ENCODE measurements at regions not wholly inside any gene's neighbourhood (a gene's known extent, or its start where the extent isn't known, plus 50 kb on each side); places are given as distances from the start of the nearest gene placed in this dataset.
"Not testable (repeated sequence)": the region's sequence is repeated elsewhere in the genome, so short reads cannot be mapped to it uniquely, and the experiment has no call there.

GRCh38 chr14:105980224-105980623 is 453.8 kb downstream of the TMEM121 start (continued):
- TF ChIP-seq KDM4A (IDR thresholded peaks at IDR 0.05; ENCODE audit: low read depth, low read length, severe bottlenecking) (no peak), TCF12 (IDR thresholded peaks at IDR 0.05; ENCODE audit: low read depth, low read length) (no peak), RFX5 (IDR thresholded peaks at IDR 0.05; ENCODE audit: borderline replicate concordance, low read depth, low read length) (no peak), CBX5 (IDR thresholded peaks at IDR 0.05; ENCODE audit: low read depth, low read length) (no peak)

- H4K91ac ChIP-seq (replicated peaks; ENCODE audit: insufficient read length, low read length); H3K56ac ChIP-seq (replicated peaks; ENCODE audit: insufficient read length, low read depth, low read length); H3K79me2 ChIP-seq (ENCODE audit: control insufficient read depth in 1 of 2, insufficient read depth in 2 of 2, low read length in 2 of 2); H4K20me1 ChIP-seq (replicated peaks in 1 of 2; ENCODE audit: control insufficient read depth in 1 of 2, insufficient read depth in 2 of 2, low read length in 2 of 2); H3K4me3 ChIP-seq (ENCODE audit: extremely low read depth in 1 of 4, insufficient read depth in 2 of 4, low read depth in 3 of 4, low read length in 4 of 4); H3K4me1 ChIP-seq (replicated peaks in 1 of 4; ENCODE audit: control insufficient read depth in 3 of 4, insufficient read depth in 4 of 4, low read length in 3 of 4); DNase-seq (ENCODE audit: low read depth in 1 of 2, low spot score in 2 of 2); H2BK120ac ChIP-seq (replicated peaks; ENCODE audit: low read depth, low read length); H2BK20ac ChIP-seq (ENCODE audit: low read length); H4K8ac ChIP-seq (ENCODE audit: extremely low read depth, insufficient read depth, low read length); H3K27me3 ChIP-seq (replicated peaks in 1 of 4; ENCODE audit: control insufficient read depth in 3 of 4, extremely low read depth in 1 of 4, insufficient read depth in 3 of 4, low read length in 3 of 4); H3K4me2 ChIP-seq (ENCODE audit: insufficient read depth in 1 of 2, low read depth in 2 of 2, low read length in 2 of 2); H3K23ac ChIP-seq (ENCODE audit: insufficient read length); H3K23me2 ChIP-seq (ENCODE audit: low read depth, low read length); H3K14ac ChIP-seq (ENCODE audit: insufficient read length); H2AK5ac ChIP-seq (ENCODE audit: low read depth, low read length); H3K36me3 ChIP-seq (ENCODE audit: control insufficient read depth in 2 of 4, insufficient read depth in 4 of 4, low read length in 3 of 4); H2AFZ ChIP-seq (ENCODE audit: low read length); H3K79me1 ChIP-seq (ENCODE audit: low read depth, low read length); H3K18ac ChIP-seq (ENCODE audit: extremely low read depth, low read length); H2BK15ac ChIP-seq (ENCODE audit: low read length); H3K9ac ChIP-seq (replicated peaks in 1 of 4; ENCODE audit: extremely low read depth in 1 of 4, low read depth in 3 of 4, low read length in 3 of 4); H4K5ac ChIP-seq (ENCODE audit: insufficient read length, low read depth, low read length); CTCF ChIA-PET (ENCODE audit: partially characterized antibody); H2BK5ac ChIP-seq (ENCODE audit: low read depth, low read length); POLR2A ChIA-PET (ENCODE audit: partially characterized antibody); FAIRE-seq; H3K4ac ChIP-seq (replicated peaks; ENCODE audit: insufficient read length, low read depth, low read length); H2BK12ac ChIP-seq (ENCODE audit: low read depth, low read length); H3K27ac ChIP-seq (ENCODE audit: low read depth, low read length): not testable (repeated sequence)
- 79% methylated on average over 6 of the region's 8 CpGs; no CpG with 5 or more reads in 1 of the 2 experiments for WGBS, 2 experiments (ENCODE audit: extremely low coverage in 1 of 2, insufficient coverage in 1 of 2, insufficient read length in 1 of 2, insufficient replicate concordance in 2 of 2, low coverage in 1 of 2, low lambda C conversion rate in 2 of 2, missing lambda C conversion rate in 1 of 2)
- H3K9me3 ChIP-seq (ENCODE audit: insufficient read depth in 2 of 2, low read depth in 1 of 2, low read length in 1 of 2), result peaks cover 40 to 88% of the 10 kb centered on the region in 2 experiments
These were observed 455.3 kb downstream of the TMEM121 start for GRCh38 chr14:105981517-105982302.

Data from H1 (cell line).